MM.1S (cell line): ENCODE measurements at regions not wholly inside any gene's neighbourhood (a gene's known extent, or its start where the extent isn't known, plus 50 kb on each side); places are given as distances from the start of the nearest gene placed in this dataset.
"Not testable (repeated sequence)": the region's sequence is repeated elsewhere in the genome, so short reads cannot be mapped to it uniquely, and the experiment has no call there.

Experiments
- DNase-seq: peaks from one replicate; pipeline ENCODE4 v3.0.0-alpha.2; 2015
- H2AFZ ChIP-seq: fragments of 300-600 bp; sonication (generic); 2 replicates; pipeline ENCODE4 v1.6.0; 2016; ENCODE audit warnings: antibody characterized with exemption, low read length
- H3F3A ChIP-seq: fragments of 300-600 bp; sonication (generic); 2 replicates; pipeline ENCODE4 v1.6.1; 2016; ENCODE audit warnings: mild to moderate bottlenecking, antibody characterized with exemption, low read length, moderate library complexity, mixed read lengths; ENCODE audit not compliant: insufficient read depth
- H3K27ac ChIP-seq: fragments of 300-600 bp; sonication (generic); 2 replicates; pipeline ENCODE4 v1.5.1; 2016; ENCODE audit warnings: mild to moderate bottlenecking, low read length
- H3K27me3 ChIP-seq: fragments of 300-600 bp; sonication (generic); replicated peaks from 2 replicates; pipeline ENCODE4 v1.6.0; 2016; ENCODE audit warnings: low read length; ENCODE audit not compliant: insufficient read depth
- H3K36me3 ChIP-seq: fragments of 300-600 bp; sonication (generic); replicated peaks from 2 replicates; pipeline ENCODE4 v1.6.1; 2016; ENCODE audit warnings: mild to moderate bottlenecking, low read length, mixed read lengths; ENCODE audit not compliant: insufficient read depth
- H3K4me1 ChIP-seq: fragments of 300-600 bp; sonication (generic); 2 replicates; pipeline ENCODE4 v1.6.1; 2016; ENCODE audit warnings: low read length, mixed read lengths
- H3K4me2 ChIP-seq: fragments of 300-600 bp; sonication (generic); 2 replicates; pipeline ENCODE4 v1.6.0; 2016; ENCODE audit warnings: low read depth, low read length
- H3K4me3 ChIP-seq: fragments of 300-600 bp; sonication (generic); 2 replicates; pipeline ENCODE4 v1.5.1; 2016; ENCODE audit warnings: low read length, mixed read lengths
- H3K79me2 ChIP-seq: fragments of 300-600 bp; sonication (generic); 2 replicates; pipeline ENCODE4 v1.6.1; 2016; ENCODE audit warnings: mixed run types, low read length, mixed read lengths
- H3K9ac ChIP-seq: fragments of 300-600 bp; sonication (generic); 2 replicates; pipeline ENCODE4 v1.6.1; 2016; ENCODE audit warnings: low read length, mixed read lengths
- H3K9me2 ChIP-seq: fragments of 300-600 bp; sonication (generic); replicated peaks from 2 replicates; pipeline ENCODE4 v1.6.1; 2016; ENCODE audit warnings: mild to moderate bottlenecking, low read length, mixed read lengths; ENCODE audit not compliant: insufficient read depth
- H3K9me3 ChIP-seq: fragments of 300-600 bp; sonication (generic); replicated peaks from 2 replicates; pipeline ENCODE4 v1.6.1; 2016; ENCODE audit warnings: mild to moderate bottlenecking, low read length, mixed read lengths; ENCODE audit not compliant: insufficient read depth
- H4K20me1 ChIP-seq: fragments of 300-600 bp; sonication (generic); 2 replicates; pipeline ENCODE4 v1.6.1; 2016; ENCODE audit warnings: mild to moderate bottlenecking, low read length, moderate library complexity, mixed read lengths; ENCODE audit not compliant: insufficient read depth
- EZH2 ChIP-seq: fragments of 300-600 bp; sonication (generic); optimal IDR thresholded peaks from 2 replicates; pipeline ENCODE3; 2017; ENCODE audit warnings: low read depth, mild to moderate bottlenecking, antibody characterized with exemption, low read length, mixed read lengths
- EZH2phosphoT487 ChIP-seq: fragments of 300-600 bp; sonication (generic); IDR thresholded peaks from 2 replicates; pipeline ENCODE4 v1.6.1; 2018; ENCODE audit warnings: antibody characterized with exemption, low read length
- TF ChIP-seq, protein P1 (sequence below): fragments of 300-600 bp; sonication (generic); IDR thresholded peaks from 2 replicates; pipeline ENCODE4 v1.5.1; 2016; ENCODE audit warnings: antibody characterized with exemption, low read length, mixed read lengths

DNA sequence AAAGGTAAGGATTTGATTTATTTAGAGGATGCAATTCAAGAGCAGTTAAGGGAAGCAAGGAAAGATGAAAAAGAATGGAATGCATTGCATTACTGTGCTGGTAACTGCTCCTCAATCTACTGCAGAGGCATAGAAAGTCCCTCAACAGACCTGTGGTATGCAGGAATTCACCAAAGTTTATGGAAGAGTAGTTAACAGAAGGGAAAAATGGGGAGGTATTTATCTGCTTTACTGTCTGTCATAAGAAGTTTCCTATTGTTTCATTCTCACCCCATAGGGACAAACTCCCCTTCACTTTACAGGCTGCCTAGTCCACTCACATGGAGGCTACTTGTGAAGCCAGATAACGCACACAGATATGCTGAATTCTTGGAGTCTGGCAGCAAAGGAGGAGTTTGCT is 354.9 kb upstream of the SPRY2 start:
- no peaks in the 10 kb centered on the region for H3K9me3 ChIP-seq
- no peaks in the 10 kb centered on the region for H3K36me3 ChIP-seq
- H3K9ac ChIP-seq, result no peak overlapping the region
- H3K9me2 ChIP-seq, result no peaks in the 10 kb centered on the region
- no peaks in the 10 kb centered on the region for H3K79me2 ChIP-seq
- H3K27me3 ChIP-seq, result no peaks in the 10 kb centered on the region
- H3K4me3 ChIP-seq, result no peak overlapping the region
- no peak overlapping the region for H3K4me2 ChIP-seq
- H4K20me1 ChIP-seq, result no peaks in the 10 kb centered on the region
- DNase-seq, result no peak
- H2AFZ ChIP-seq, result no peak overlapping the region
- no peaks in the 10 kb centered on the region for H3F3A ChIP-seq
- H3K4me1 ChIP-seq, result no peaks in the 10 kb centered on the region
- TF ChIP-seq, protein P1, sequence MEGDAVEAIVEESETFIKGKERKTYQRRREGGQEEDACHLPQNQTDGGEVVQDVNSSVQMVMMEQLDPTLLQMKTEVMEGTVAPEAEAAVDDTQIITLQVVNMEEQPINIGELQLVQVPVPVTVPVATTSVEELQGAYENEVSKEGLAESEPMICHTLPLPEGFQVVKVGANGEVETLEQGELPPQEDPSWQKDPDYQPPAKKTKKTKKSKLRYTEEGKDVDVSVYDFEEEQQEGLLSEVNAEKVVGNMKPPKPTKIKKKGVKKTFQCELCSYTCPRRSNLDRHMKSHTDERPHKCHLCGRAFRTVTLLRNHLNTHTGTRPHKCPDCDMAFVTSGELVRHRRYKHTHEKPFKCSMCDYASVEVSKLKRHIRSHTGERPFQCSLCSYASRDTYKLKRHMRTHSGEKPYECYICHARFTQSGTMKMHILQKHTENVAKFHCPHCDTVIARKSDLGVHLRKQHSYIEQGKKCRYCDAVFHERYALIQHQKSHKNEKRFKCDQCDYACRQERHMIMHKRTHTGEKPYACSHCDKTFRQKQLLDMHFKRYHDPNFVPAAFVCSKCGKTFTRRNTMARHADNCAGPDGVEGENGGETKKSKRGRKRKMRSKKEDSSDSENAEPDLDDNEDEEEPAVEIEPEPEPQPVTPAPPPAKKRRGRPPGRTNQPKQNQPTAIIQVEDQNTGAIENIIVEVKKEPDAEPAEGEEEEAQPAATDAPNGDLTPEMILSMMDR, result no peak
- no peak overlapping the region for H3K27ac ChIP-seq

DNA sequence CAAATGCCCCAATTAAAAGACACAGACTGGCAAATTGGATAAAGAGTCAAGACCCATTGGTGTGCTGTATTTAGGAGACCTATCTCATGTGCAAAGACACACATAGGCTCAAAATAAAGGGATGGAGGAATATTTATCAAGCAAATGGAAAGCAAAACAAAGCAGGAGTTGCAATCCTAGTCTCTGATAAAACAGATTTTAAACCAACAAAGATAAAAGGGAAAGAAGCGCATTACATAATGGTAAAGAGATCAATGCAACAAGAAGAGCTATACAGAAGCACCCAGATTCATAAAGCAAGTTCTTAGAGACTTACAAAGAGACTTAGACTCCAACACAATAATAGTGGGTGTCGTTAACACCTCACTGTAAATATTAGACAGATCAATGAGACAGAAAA is 350.9 kb upstream of the SPRY2 start:
- not testable (repeated sequence) for H3K4me3 ChIP-seq, H3K27me3 ChIP-seq, H3K9ac ChIP-seq, H3K4me2 ChIP-seq, H2AFZ ChIP-seq, H3K79me2 ChIP-seq, H3K9me3 ChIP-seq, H4K20me1 ChIP-seq, H3K27ac ChIP-seq, DNase-seq, H3K36me3 ChIP-seq, H3F3A ChIP-seq, H3K4me1 ChIP-seq, H3K9me2 ChIP-seq

DNA sequence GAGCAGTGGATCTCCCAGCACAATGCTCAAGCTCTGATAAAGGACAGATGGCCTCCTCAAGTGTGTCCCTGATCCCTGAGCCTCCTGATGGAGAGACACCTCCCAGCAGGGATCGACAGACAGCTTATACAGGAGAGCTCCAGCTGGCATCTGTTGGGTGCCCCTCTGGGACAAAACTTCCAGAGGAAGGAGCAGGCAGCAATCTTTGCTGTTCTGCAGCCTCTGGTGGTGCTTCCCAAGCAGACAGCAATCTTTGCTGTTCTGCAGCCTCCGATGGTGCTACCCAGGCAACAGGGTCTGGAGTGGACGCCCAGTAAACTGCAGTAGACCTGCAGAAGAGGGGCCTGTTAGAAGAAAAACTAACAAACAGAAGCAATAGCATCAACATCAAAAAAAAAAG is 349.3 kb upstream of the SPRY2 start:
- TF ChIP-seq EZH2 (no peak), EZH2phosphoT487 (no peak)
- TF ChIP-seq, protein P1, result no peak
- no peaks in the 10 kb centered on the region for H3K4me1 ChIP-seq
- H3K4me2 ChIP-seq, result no peak overlapping the region
- H3K9me3 ChIP-seq, result no peaks in the 10 kb centered on the region
- H2AFZ ChIP-seq, result no peak overlapping the region
- H3K4me3 ChIP-seq, result no peak overlapping the region
- H3F3A ChIP-seq, result no peaks in the 10 kb centered on the region
- H3K79me2 ChIP-seq, result no peaks in the 10 kb centered on the region
- H3K27me3 ChIP-seq, result no peaks in the 10 kb centered on the region
- no peaks in the 10 kb centered on the region for H4K20me1 ChIP-seq
- H3K9ac ChIP-seq, result no peak overlapping the region
- H3K9me2 ChIP-seq, result no peaks in the 10 kb centered on the region
- no peak for DNase-seq
- no peak overlapping the region for H3K27ac ChIP-seq
- H3K36me3 ChIP-seq, result no peaks in the 10 kb centered on the region

DNA sequence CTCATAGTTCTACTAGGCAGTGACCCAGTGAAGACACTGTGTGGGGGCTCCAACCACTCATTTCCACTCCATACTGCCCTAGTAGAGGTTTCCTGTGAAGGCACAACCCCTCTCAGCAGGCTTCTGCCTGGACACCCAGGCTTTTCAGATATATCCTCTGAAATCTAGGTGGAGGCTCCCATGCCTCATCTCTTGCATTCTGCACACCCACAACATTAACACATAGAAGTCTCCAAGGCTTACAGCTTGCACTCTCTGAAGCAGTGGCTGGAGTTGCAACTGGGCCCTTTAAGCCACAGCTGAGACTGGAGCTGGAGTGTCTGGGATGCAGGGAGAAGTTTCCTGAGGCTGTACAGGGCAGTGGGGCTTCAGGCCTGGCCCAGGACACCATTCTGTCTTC is 347.7 kb upstream of the SPRY2 start:
- no peak for DNase-seq
- Histone ChIP-seq H4K20me1 (no peaks in the 10 kb centered on the region), H3F3A (no peaks in the 10 kb centered on the region), H2AFZ (no peak overlapping the region), H3K4me1 (no peaks in the 10 kb centered on the region), H3K36me3 (no peaks in the 10 kb centered on the region), H3K27ac (no peak overlapping the region), H3K9ac (no peak overlapping the region), H3K27me3 (no peaks in the 10 kb centered on the region), H3K9me3 (no peaks in the 10 kb centered on the region), H3K4me2 (no peak overlapping the region), H3K79me2 (no peaks in the 10 kb centered on the region), H3K9me2 (no peaks in the 10 kb centered on the region), H3K4me3 (no peak overlapping the region)
- no peak for TF ChIP-seq EZH2phosphoT487
- TF ChIP-seq EZH2, result no peak
- TF ChIP-seq, protein P1, result no peak
